ENCODE measurements at regions not wholly inside any gene's neighbourhood (a gene's known extent, or its start where the extent isn't known, plus 50 kb on each side); places are given as distances from the start of the nearest gene placed in this dataset.
A peak's percentile ranks its signal among the peaks of the same experiment; 100 is the strongest.

DNA sequence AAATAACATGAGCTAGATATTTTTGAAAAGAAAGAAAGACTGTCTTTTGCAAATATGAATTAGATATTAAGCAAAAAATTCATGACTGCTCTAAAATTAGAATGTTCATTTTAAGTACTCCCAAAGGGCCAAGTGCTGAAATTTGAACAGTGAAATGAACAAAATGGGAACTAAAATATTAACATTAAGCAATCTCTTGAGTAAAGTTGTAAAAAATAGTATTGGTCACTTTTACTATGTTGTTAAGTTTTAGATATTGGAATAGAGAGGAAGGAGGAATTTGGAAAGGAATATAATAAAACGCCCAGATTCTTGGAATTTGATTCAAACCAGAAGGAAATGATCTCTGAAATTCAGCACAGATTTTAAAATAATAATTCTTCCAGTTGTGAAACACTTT lies 125.9 kb upstream of the ANK2 start:
- no peak for TF ChIP-seq ZFX (IDR thresholded peaks at IDR 0.05)
- TF ChIP-seq CTCF (conservative IDR thresholded peaks at IDR 0.05): no peak

GRCh38 chr4:112926819-112927218 lies 122.6 kb upstream of the ANK2 start:
- TF ChIP-seq ZFX (IDR thresholded peaks at IDR 0.05) (no peak), CTCF (conservative IDR thresholded peaks at IDR 0.05) (no peak)
- no peak overlapping the region for H3K27ac ChIP-seq

More for the DNA sequence above, 125.9 kb upstream of the ANK2 start:
- H3K27ac ChIP-seq: no peak overlapping the region

- H3K27ac ChIP-seq: no peak overlapping the region
- no peak for TF ChIP-seq ZFX (IDR thresholded peaks at IDR 0.05)
- TF ChIP-seq CTCF (conservative IDR thresholded peaks at IDR 0.05): no peak
These were observed 121.9 kb upstream of the ANK2 start for GRCh38 chr4:112927544-112927943.

DNA sequence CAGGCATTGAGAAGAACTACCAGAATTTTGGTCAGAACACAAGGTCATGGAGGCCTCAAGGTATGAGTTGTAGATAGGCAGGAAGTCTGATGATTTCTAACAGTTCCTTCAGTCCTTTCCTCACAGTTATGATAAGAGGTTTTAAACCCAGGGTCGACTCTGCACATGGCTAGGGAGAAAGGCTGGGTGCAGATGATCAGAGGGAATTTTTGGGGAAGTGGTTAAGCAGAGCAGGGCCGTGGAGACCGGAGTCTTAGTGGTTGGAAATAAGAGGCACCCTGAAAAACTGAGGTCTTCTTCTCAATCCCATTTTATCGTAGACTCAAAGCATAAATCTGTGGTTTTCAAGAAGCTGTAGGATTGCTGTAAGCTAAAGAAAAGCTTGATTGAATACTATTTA lies 118.5 kb upstream of the ANK2 start:
- TF ChIP-seq ZFX (IDR thresholded peaks at IDR 0.05) (no peak), CTCF (conservative IDR thresholded peaks at IDR 0.05) (no peak)
- no peak overlapping the region for H3K27ac ChIP-seq

- TF ChIP-seq ZFX (IDR thresholded peaks at IDR 0.05) (no peak), CTCF (conservative IDR thresholded peaks at IDR 0.05) (no peak)
- no peak overlapping the region for H3K27ac ChIP-seq
These were observed 115.7 kb upstream of the ANK2 start for GRCh38 chr4:112933790-112934189.

- no peak overlapping the region for H3K27ac ChIP-seq
- TF ChIP-seq CTCF (conservative IDR thresholded peaks at IDR 0.05) (peak; percentile 83), ZFX (IDR thresholded peaks at IDR 0.05) (no peak)
These were observed 110.9 kb upstream of the ANK2 start for GRCh38 chr4:112938461-112939058.

DNA sequence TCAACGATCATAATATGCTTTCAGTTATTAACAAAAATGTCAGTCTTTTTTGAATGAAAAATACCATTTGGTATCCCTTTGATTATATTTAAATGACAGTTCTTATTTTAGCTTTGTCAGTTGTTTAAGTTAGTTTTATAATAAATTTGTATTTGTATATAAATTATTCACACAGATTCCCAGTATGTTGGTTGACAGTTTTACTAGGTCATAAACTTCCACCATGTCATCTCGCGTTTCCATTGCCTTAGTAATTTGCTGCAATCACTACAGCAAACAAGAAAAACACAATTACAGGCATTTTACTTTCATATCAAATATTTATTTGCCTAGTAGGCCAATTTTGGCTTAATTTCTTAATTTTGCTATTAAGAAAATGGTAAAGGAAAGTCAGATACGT lies 109.6 kb upstream of the ANK2 start:
- TF ChIP-seq CTCF (conservative IDR thresholded peaks at IDR 0.05) (no peak), ZFX (IDR thresholded peaks at IDR 0.05) (no peak)
- H3K27ac ChIP-seq: no peak overlapping the region
